Glutamatergic neuron (in vitro differentiated cells): ENCODE measurements at regions not wholly inside any gene's neighbourhood (a gene's known extent, or its start where the extent isn't known, plus 50 kb on each side); places are given as distances from the start of the nearest gene placed in this dataset.

Experiments used
- DNase-seq: peaks from one replicate; pipeline ENCODE4 v3.0.0; 2022
- H3K27ac Mint-ChIP-seq: one replicate; pipeline ENCODE4 v1.8.0; 2020; ENCODE audit warnings: mild to moderate bottlenecking, mixed read lengths, inconsistent platforms; ENCODE audit not compliant: unreplicated experiment
- H3K27me3 Mint-ChIP-seq: one replicate; pipeline ENCODE4 v1.8.0; 2020; ENCODE audit warnings: mild to moderate bottlenecking, moderate library complexity, mixed read lengths, inconsistent platforms; ENCODE audit not compliant: unreplicated experiment
- H3K36me3 Mint-ChIP-seq: one replicate; pipeline ENCODE4 v1.8.0; 2020; ENCODE audit warnings: mild to moderate bottlenecking, mixed read lengths, inconsistent platforms; ENCODE audit not compliant: unreplicated experiment
- H3K4me1 Mint-ChIP-seq: one replicate; pipeline ENCODE4 v1.8.0; 2020; ENCODE audit warnings: mild to moderate bottlenecking, low read depth, mixed read lengths, inconsistent platforms; ENCODE audit not compliant: unreplicated experiment
- H3K4me3 Mint-ChIP-seq: one replicate; pipeline ENCODE4 v1.8.0; 2020; ENCODE audit warnings: mild to moderate bottlenecking, mixed read lengths, inconsistent platforms; ENCODE audit not compliant: unreplicated experiment
- H3K9me3 Mint-ChIP-seq: one replicate; pipeline ENCODE4 v1.8.0; 2020; ENCODE audit warnings: mild to moderate bottlenecking, moderate library complexity, mixed read lengths, inconsistent platforms; ENCODE audit not compliant: unreplicated experiment
- TF ChIP-seq, protein P1 (sequence below): fragments of 200-600 bp; sonication (generic); IDR thresholded peaks from one replicate; pipeline ENCODE4 v1.5.0; 2021; ENCODE audit not compliant: partially characterized antibody, unreplicated experiment

GRCh38 chr10:2124135-2124534 lies 386.8 kb upstream of the ADARB2 start:
- peaks cover 7% of the 10 kb centered on the region for H3K4me1 Mint-ChIP-seq
- TF ChIP-seq, protein P1, sequence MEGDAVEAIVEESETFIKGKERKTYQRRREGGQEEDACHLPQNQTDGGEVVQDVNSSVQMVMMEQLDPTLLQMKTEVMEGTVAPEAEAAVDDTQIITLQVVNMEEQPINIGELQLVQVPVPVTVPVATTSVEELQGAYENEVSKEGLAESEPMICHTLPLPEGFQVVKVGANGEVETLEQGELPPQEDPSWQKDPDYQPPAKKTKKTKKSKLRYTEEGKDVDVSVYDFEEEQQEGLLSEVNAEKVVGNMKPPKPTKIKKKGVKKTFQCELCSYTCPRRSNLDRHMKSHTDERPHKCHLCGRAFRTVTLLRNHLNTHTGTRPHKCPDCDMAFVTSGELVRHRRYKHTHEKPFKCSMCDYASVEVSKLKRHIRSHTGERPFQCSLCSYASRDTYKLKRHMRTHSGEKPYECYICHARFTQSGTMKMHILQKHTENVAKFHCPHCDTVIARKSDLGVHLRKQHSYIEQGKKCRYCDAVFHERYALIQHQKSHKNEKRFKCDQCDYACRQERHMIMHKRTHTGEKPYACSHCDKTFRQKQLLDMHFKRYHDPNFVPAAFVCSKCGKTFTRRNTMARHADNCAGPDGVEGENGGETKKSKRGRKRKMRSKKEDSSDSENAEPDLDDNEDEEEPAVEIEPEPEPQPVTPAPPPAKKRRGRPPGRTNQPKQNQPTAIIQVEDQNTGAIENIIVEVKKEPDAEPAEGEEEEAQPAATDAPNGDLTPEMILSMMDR = no peak
- H3K27ac Mint-ChIP-seq = no peak overlapping the region
- peaks cover 2% of the 10 kb centered on the region for H3K27me3 Mint-ChIP-seq
- no peak overlapping the region for H3K4me3 Mint-ChIP-seq
- H3K9me3 Mint-ChIP-seq = peaks cover 2% of the 10 kb centered on the region
- no peaks in the 10 kb centered on the region for H3K36me3 Mint-ChIP-seq
- no peak for DNase-seq

GRCh38 chr10:2122431-2123124 lies 385.3 kb upstream of the ADARB2 start:
- peaks cover 7% of the 10 kb centered on the region for H3K9me3 Mint-ChIP-seq
- no peaks in the 10 kb centered on the region for H3K36me3 Mint-ChIP-seq
- H3K27ac Mint-ChIP-seq = no peak overlapping the region

GRCh38 chr10:2121929-2122328 lies 384.6 kb upstream of the ADARB2 start:
- peaks cover 7% of the 10 kb centered on the region for H3K27me3 Mint-ChIP-seq
- TF ChIP-seq, protein P1 = no peak
- no peak overlapping the region for H3K4me3 Mint-ChIP-seq
- no peak for DNase-seq
- H3K36me3 Mint-ChIP-seq = no peaks in the 10 kb centered on the region
- peaks cover 19% of the 10 kb centered on the region for H3K4me1 Mint-ChIP-seq
- peaks cover 8% of the 10 kb centered on the region for H3K9me3 Mint-ChIP-seq
- H3K27ac Mint-ChIP-seq = no peak overlapping the region

More at GRCh38 chr10:2122431-2123124, 385.3 kb upstream of the ADARB2 start:
- Mint-ChIP-seq H3K4me3 (no peak overlapping the region), H3K27me3 (peaks cover 7% of the 10 kb centered on the region), H3K4me1 (peaks cover 16% of the 10 kb centered on the region)
- TF ChIP-seq, protein P1 = no peak
- no peak for DNase-seq

GRCh38 chr10:2121315-2121714 lies 384.0 kb upstream of the ADARB2 start:
- Mint-ChIP-seq H3K27me3 (peaks cover 7% of the 10 kb centered on the region), H3K4me3 (no peak overlapping the region), H3K36me3 (no peaks in the 10 kb centered on the region), H3K4me1 (peaks cover 19% of the 10 kb centered on the region), H3K9me3 (peaks cover 8% of the 10 kb centered on the region), H3K27ac (no peak overlapping the region)
- TF ChIP-seq, protein P1 = no peak
- no peak for DNase-seq

- Mint-ChIP-seq H3K4me3 (no peak overlapping the region), H3K27ac (no peak overlapping the region), H3K36me3 (no peaks in the 10 kb centered on the region), H3K4me1 (peaks cover 19% of the 10 kb centered on the region), H3K27me3 (peaks cover 7% of the 10 kb centered on the region), H3K9me3 (peaks cover 8% of the 10 kb centered on the region)
- TF ChIP-seq, protein P1 = no peak
- no peak for DNase-seq
Observed at GRCh38 chr10:2120746-2121145, 383.4 kb upstream of the ADARB2 start.
